GM23338 (cell line): ENCODE measurements at regions not wholly inside any gene's neighbourhood (a gene's known extent, or its start where the extent isn't known, plus 50 kb on each side); places are given as distances from the start of the nearest gene placed in this dataset.

Experiments
- ATAC-seq: fragments of 200-7000 bp; cut with Tn5 transposase; 3 replicates; pipeline ENCODE4 v1.9.1; 2020
- DNase-seq: peaks from one replicate; pipeline ENCODE4 v3.0.0-alpha.2; 2015; ENCODE audit warnings: low spot score
- H2AFZ ChIP-seq: fragments of 200-600 bp; sonication (generic); 2 replicates; pipeline ENCODE4 v1.8.0; 2016; ENCODE audit warnings: antibody characterized with exemption, mild to moderate bottlenecking, moderate library complexity
- H3F3A ChIP-seq: fragments of 200-600 bp; sonication (generic); replicated peaks from 2 replicates; pipeline ENCODE4 v1.8.0; 2017; ENCODE audit warnings: antibody characterized with exemption, mixed run types, low read depth
- H3K27ac ChIP-seq: fragments of 200-600 bp; sonication (generic); 2 replicates; pipeline ENCODE4 v1.6.1; 2016; ENCODE audit warnings: low read depth
- H3K27me3 ChIP-seq: fragments of 200-600 bp; sonication (generic); 2 replicates; pipeline ENCODE4 v1.8.0; 2016; ENCODE audit warnings: mild to moderate bottlenecking, mixed run types, moderate library complexity; ENCODE audit not compliant: insufficient read depth
- H3K36me3 ChIP-seq: fragments of 200-600 bp; sonication (generic); 2 replicates; pipeline ENCODE4 v1.8.0; 2016; ENCODE audit warnings: mild to moderate bottlenecking; ENCODE audit not compliant: insufficient read depth
- H3K4me1 ChIP-seq: fragments of 200-600 bp; sonication (generic); 2 replicates; pipeline ENCODE4 v1.8.0; 2016; ENCODE audit warnings: mild to moderate bottlenecking, moderate library complexity; ENCODE audit not compliant: insufficient read depth
- H3K4me2 ChIP-seq: fragments of 200-600 bp; sonication (generic); 2 replicates; pipeline ENCODE4 v1.7.1; 2017; ENCODE audit warnings: mixed run types
- H3K4me3 ChIP-seq: fragments of 200-600 bp; sonication (generic); 2 replicates; pipeline ENCODE4 v1.6.1; 2016; ENCODE audit warnings: mixed run types
- H3K79me2 ChIP-seq: fragments of 200-600 bp; sonication (generic); replicated peaks from 2 replicates; pipeline ENCODE4 v1.8.0; 2017; ENCODE audit warnings: mild to moderate bottlenecking; ENCODE audit not compliant: insufficient read depth
- H3K9me2 ChIP-seq: fragments of 200-600 bp; sonication (generic); 2 replicates; pipeline ENCODE4 v1.8.0; 2017; ENCODE audit not compliant: insufficient read depth
- H4K20me1 ChIP-seq: fragments of 200-600 bp; sonication (generic); replicated peaks from 2 replicates; pipeline ENCODE4 v1.8.0; 2017; ENCODE audit warnings: mild to moderate bottlenecking; ENCODE audit not compliant: insufficient read depth
- H3K27ac Mint-ChIP-seq: 2 replicates; pipeline ENCODE4 v1.8.0; 2020; ENCODE audit warnings: inconsistent platforms, mild to moderate bottlenecking, moderate library complexity, mixed read lengths
- H3K27me3 Mint-ChIP-seq: 3 replicates; pipeline ENCODE4 v1.8.0; 2022; ENCODE audit warnings: low read depth, mild to moderate bottlenecking, moderate library complexity, mixed read lengths, inconsistent platforms; ENCODE audit not compliant: insufficient read depth, poor library complexity
- H3K36me3 Mint-ChIP-seq: 3 replicates; pipeline ENCODE4 v1.8.0; 2021; ENCODE audit warnings: low read depth, mild to moderate bottlenecking, inconsistent platforms, moderate library complexity, mixed read lengths
- H3K4me1 Mint-ChIP-seq: 3 replicates; pipeline ENCODE4 v1.8.0; 2020; ENCODE audit warnings: mild to moderate bottlenecking, inconsistent platforms, mixed read lengths
- H3K4me3 Mint-ChIP-seq: 3 replicates; pipeline ENCODE4 v1.8.0; 2021; ENCODE audit warnings: moderate library complexity, mild to moderate bottlenecking, inconsistent platforms, mixed read lengths
- H3K9me3 Mint-ChIP-seq: 3 replicates; pipeline ENCODE4 v1.8.0; 2020; ENCODE audit warnings: moderate library complexity, mild to moderate bottlenecking, inconsistent platforms, mixed read lengths
- CREB1 ChIP-seq: fragments of 250-450 bp; sonication (Bioruptor Pico); IDR thresholded peaks from 2 replicates; pipeline ENCODE4 v1.5.0; 2020; ENCODE audit warnings: low read depth, mild to moderate bottlenecking, moderate library complexity
- NANOG ChIP-seq: IDR thresholded peaks from 2 replicates; pipeline ENCODE4 v1.6.1; 2016; ENCODE audit warnings: antibody characterized with exemption, borderline replicate concordance
- POLR2AphosphoS5 ChIP-seq: IDR thresholded peaks from 2 replicates; pipeline ENCODE4 v1.6.1; 2016; ENCODE audit warnings: antibody characterized with exemption, low read depth
- STAT1 ChIP-seq: IDR thresholded peaks from one replicate; pipeline ENCODE4 v1.6.1; 2016; ENCODE audit warnings: antibody characterized with exemption; ENCODE audit not compliant: unreplicated experiment
- ZNF114 ChIP-seq: fragments of 250-450 bp; sonication (Bioruptor Pico); IDR thresholded peaks from 2 replicates; pipeline ENCODE4 v1.5.0; 2020; ENCODE audit warnings: mild to moderate bottlenecking, moderate library complexity
- ZNF331 ChIP-seq: fragments of 250-450 bp; sonication (Bioruptor Pico); IDR thresholded peaks from 2 replicates; pipeline ENCODE4 v1.5.0; 2020; ENCODE audit warnings: low read depth, mild to moderate bottlenecking, moderate library complexity
- TF ChIP-seq, protein P1 (sequence below): IDR thresholded peaks from 2 replicates; pipeline ENCODE4 v1.6.1; 2016; ENCODE audit warnings: antibody characterized with exemption
- TF ChIP-seq, protein P2 (sequence below), 2 experiments: fragments of 200-600 bp in 1 of 2; sonication (generic) in 1 of 2; conservative IDR thresholded peaks; 2 replicates each; pipeline versions ENCODE4 v1.5.1 to v1.6.1; 2016 to 2017; ENCODE audit warnings: antibody characterized with exemption in 2 of 2, low read depth in 2 of 2, mild to moderate bottlenecking in 2 of 2, moderate library complexity in 1 of 2
- TF ChIP-seq, protein P3 (sequence below): fragments of 250-450 bp; sonication (Bioruptor Pico); IDR thresholded peaks from 2 replicates; pipeline ENCODE4 v1.5.0; 2020; ENCODE audit warnings: mild to moderate bottlenecking, moderate library complexity

DNA sequence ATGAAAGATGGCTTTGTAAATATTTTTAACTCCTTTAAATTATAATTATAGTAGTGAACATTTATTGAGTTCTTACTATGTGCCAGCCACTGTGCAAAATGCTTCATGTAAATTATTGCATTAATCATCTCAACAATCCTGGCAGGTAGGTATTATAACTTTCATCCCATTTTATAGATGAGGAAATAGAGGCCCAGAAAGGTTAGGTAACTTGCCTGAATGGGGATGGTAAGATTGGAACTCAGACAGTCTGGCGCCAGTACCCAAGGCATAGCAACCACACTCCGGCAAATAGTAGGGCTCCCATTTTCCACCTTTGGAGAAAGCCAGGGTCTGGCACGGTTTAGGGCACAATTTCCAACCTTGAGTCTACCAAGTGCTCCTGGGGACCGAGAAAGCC, 129.8 kb downstream of the VEGFA start:
- no peak overlapping the region for H3K27ac ChIP-seq
- no peaks in the 10 kb centered on the region for H3K36me3 Mint-ChIP-seq
- ATAC-seq = no peak
- H3K4me2 ChIP-seq = no peak overlapping the region
- H3K4me1 Mint-ChIP-seq = no peaks in the 10 kb centered on the region; the same call in 2 of the 3 replicates
- no peaks in the 10 kb centered on the region for H4K20me1 ChIP-seq
- H3K4me3 ChIP-seq = no peak overlapping the region
- TF ChIP-seq STAT1 (no peak), ZNF331 (CRISPR knock-in tag) (no peak), NANOG (no peak), CREB1 (CRISPR knock-in tag) (no peak), POLR2AphosphoS5 (no peak), ZNF114 (no peak)
- TF ChIP-seq, protein P1, sequence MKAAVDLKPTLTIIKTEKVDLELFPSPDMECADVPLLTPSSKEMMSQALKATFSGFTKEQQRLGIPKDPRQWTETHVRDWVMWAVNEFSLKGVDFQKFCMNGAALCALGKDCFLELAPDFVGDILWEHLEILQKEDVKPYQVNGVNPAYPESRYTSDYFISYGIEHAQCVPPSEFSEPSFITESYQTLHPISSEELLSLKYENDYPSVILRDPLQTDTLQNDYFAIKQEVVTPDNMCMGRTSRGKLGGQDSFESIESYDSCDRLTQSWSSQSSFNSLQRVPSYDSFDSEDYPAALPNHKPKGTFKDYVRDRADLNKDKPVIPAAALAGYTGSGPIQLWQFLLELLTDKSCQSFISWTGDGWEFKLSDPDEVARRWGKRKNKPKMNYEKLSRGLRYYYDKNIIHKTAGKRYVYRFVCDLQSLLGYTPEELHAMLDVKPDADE = no peak
- TF ChIP-seq, protein P2, sequence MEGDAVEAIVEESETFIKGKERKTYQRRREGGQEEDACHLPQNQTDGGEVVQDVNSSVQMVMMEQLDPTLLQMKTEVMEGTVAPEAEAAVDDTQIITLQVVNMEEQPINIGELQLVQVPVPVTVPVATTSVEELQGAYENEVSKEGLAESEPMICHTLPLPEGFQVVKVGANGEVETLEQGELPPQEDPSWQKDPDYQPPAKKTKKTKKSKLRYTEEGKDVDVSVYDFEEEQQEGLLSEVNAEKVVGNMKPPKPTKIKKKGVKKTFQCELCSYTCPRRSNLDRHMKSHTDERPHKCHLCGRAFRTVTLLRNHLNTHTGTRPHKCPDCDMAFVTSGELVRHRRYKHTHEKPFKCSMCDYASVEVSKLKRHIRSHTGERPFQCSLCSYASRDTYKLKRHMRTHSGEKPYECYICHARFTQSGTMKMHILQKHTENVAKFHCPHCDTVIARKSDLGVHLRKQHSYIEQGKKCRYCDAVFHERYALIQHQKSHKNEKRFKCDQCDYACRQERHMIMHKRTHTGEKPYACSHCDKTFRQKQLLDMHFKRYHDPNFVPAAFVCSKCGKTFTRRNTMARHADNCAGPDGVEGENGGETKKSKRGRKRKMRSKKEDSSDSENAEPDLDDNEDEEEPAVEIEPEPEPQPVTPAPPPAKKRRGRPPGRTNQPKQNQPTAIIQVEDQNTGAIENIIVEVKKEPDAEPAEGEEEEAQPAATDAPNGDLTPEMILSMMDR (conservative IDR thresholded peaks at IDR 0.05; ENCODE audit: low read depth in 2 of 2) = no peak
- TF ChIP-seq, protein P3, sequence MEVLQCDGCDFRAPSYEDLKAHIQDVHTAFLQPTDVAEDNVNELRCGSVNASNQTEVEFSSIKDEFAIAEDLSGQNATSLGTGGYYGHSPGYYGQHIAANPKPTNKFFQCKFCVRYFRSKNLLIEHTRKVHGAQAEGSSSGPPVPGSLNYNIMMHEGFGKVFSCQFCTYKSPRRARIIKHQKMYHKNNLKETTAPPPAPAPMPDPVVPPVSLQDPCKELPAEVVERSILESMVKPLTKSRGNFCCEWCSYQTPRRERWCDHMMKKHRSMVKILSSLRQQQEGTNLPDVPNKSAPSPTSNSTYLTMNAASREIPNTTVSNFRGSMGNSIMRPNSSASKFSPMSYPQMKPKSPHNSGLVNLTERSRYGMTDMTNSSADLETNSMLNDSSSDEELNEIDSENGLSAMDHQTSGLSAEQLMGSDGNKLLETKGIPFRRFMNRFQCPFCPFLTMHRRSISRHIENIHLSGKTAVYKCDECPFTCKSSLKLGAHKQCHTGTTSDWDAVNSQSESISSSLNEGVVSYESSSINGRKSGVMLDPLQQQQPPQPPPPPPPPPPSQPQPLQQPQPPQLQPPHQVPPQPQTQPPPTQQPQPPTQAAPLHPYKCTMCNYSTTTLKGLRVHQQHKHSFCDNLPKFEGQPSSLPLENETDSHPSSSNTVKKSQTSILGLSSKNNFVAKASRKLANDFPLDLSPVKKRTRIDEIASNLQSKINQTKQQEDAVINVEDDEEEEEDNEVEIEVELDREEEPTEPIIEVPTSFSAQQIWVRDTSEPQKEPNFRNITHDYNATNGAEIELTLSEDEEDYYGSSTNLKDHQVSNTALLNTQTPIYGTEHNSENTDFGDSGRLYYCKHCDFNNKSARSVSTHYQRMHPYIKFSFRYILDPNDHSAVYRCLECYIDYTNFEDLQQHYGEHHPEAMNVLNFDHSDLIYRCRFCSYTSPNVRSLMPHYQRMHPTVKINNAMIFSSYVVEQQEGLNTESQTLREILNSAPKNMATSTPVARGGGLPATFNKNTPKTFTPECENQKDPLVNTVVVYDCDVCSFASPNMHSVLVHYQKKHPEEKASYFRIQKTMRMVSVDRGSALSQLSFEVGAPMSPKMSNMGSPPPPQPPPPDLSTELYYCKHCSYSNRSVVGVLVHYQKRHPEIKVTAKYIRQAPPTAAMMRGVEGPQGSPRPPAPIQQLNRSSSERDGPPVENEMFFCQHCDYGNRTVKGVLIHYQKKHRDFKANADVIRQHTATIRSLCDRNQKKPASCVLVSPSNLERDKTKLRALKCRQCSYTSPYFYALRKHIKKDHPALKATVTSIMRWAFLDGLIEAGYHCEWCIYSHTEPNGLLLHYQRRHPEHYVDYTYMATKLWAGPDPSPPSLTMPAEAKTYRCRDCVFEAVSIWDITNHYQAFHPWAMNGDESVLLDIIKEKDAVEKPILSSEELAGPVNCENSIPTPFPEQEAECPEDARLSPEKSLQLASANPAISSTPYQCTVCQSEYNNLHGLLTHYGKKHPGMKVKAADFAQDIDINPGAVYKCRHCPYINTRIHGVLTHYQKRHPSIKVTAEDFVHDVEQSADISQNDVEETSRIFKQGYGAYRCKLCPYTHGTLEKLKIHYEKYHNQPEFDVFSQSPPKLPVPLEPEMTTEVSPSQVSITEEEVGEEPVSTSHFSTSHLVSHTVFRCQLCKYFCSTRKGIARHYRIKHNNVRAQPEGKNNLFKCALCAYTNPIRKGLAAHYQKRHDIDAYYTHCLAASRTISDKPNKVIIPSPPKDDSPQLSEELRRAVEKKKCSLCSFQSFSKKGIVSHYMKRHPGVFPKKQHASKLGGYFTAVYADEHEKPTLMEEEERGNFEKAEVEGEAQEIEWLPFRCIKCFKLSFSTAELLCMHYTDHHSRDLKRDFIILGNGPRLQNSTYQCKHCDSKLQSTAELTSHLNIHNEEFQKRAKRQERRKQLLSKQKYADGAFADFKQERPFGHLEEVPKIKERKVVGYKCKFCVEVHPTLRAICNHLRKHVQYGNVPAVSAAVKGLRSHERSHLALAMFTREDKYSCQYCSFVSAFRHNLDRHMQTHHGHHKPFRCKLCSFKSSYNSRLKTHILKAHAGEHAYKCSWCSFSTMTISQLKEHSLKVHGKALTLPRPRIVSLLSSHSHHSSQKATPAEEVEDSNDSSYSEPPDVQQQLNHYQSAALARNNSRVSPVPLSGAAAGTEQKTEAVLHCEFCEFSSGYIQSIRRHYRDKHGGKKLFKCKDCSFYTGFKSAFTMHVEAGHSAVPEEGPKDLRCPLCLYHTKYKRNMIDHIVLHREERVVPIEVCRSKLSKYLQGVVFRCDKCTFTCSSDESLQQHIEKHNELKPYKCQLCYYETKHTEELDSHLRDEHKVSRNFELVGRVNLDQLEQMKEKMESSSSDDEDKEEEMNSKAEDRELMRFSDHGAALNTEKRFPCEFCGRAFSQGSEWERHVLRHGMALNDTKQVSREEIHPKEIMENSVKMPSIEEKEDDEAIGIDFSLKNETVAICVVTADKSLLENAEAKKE (CRISPR knock-in tag) = no peak
- DNase-seq = no peak
- no peaks in the 10 kb centered on the region for H3K36me3 ChIP-seq
- no peak overlapping the region for H3K4me3 Mint-ChIP-seq
- no peaks in the 10 kb centered on the region for H3K27me3 ChIP-seq
- peaks cover 6% of the 10 kb centered on the region for H3K27me3 Mint-ChIP-seq
- no peak overlapping the region; the same call in 1 of the 2 replicates for H3K27ac Mint-ChIP-seq
- no peaks in the 10 kb centered on the region for H3K9me3 Mint-ChIP-seq
- no peaks in the 10 kb centered on the region for H3K9me2 ChIP-seq
- H3F3A ChIP-seq = no peaks in the 10 kb centered on the region
- H3K79me2 ChIP-seq = no peaks in the 10 kb centered on the region
- no peaks in the 10 kb centered on the region for H3K4me1 ChIP-seq
- H2AFZ ChIP-seq = no peak overlapping the region
